Right lobe of liver (tissue), 4 donors: ENCODE measurements at regions not wholly inside any gene's neighbourhood (a gene's known extent, or its start where the extent isn't known, plus 50 kb on each side); places are given as distances from the start of the nearest gene placed in this dataset.

ENCODE experiments used
- POLR2A ChIP-seq: fragments of 450-650 bp; IDR thresholded peaks from one replicate; pipeline ENCODE4 v1.6.1; 2017; ENCODE audit warnings: antibody characterized with exemption, mild to moderate bottlenecking
- TF ChIP-seq, protein P1 (sequence below), 4 donors: fragments of 200-600 bp in 3 of 4; fragments of 450-650 bp in 1 of 4; IDR thresholded peaks; one replicate each; pipeline versions ENCODE4 v1.5.1 to v1.8.0; 2016 to 2022; ENCODE audit warnings: antibody characterized with exemption in 4 of 4, mild to moderate bottlenecking in 2 of 4
- donor health status: DM: no; HTN: no; CAD: no.
- donor health status: DM: no; HTN: no; CAD: no.
- donor health status: DM: no; HTN: yes; CAD: no.

DNA sequence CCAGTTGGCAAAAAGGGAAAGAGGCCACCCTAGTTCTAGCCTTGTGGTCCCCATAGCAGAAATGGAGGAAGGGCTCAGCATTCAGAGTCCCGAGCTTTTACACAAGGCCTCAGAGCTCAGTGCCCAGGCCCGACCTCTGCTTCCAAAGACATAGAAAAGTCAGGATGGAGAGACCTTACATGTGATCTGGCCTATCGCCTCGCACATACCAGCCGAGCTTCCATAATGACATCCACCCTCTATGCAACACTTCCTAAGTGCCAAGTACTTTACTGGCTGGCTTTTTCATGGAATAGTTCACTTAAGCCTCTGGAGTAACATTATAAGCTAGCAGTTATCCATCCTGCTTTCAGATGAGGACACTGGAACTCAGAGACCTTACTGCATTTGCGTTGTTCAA is 275.9 kb downstream of the FAM43A start:
- TF ChIP-seq POLR2A: no peak
- TF ChIP-seq, protein P1, sequence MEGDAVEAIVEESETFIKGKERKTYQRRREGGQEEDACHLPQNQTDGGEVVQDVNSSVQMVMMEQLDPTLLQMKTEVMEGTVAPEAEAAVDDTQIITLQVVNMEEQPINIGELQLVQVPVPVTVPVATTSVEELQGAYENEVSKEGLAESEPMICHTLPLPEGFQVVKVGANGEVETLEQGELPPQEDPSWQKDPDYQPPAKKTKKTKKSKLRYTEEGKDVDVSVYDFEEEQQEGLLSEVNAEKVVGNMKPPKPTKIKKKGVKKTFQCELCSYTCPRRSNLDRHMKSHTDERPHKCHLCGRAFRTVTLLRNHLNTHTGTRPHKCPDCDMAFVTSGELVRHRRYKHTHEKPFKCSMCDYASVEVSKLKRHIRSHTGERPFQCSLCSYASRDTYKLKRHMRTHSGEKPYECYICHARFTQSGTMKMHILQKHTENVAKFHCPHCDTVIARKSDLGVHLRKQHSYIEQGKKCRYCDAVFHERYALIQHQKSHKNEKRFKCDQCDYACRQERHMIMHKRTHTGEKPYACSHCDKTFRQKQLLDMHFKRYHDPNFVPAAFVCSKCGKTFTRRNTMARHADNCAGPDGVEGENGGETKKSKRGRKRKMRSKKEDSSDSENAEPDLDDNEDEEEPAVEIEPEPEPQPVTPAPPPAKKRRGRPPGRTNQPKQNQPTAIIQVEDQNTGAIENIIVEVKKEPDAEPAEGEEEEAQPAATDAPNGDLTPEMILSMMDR (IDR thresholded peaks at IDR 0.05): no peak
